ENCODE measurements at regions not wholly inside any gene's neighbourhood (a gene's known extent, or its start where the extent isn't known, plus 50 kb on each side); places are given as distances from the start of the nearest gene placed in this dataset.

GRCh38 chr10:75297021-75297599 is 61.4 kb upstream of the COMTD1 start (continued):
- TF ChIP-seq KIAA2018 (CRISPR knock-in tag; IDR thresholded peaks at IDR 0.05; ENCODE audit: borderline replicate concordance) (no peak), BCL6 (CRISPR knock-in tag; IDR thresholded peaks at IDR 0.05) (no peak), ZNF407 (CRISPR knock-in tag; IDR thresholded peaks at IDR 0.05; ENCODE audit: not compliant biosample characterization) (no peak), BATF2 (CRISPR knock-in tag; IDR thresholded peaks at IDR 0.05) (no peak), ZNF652 (CRISPR knock-in tag; IDR thresholded peaks at IDR 0.05; ENCODE audit: borderline replicate concordance, low read depth) (no peak), GZF1 (CRISPR knock-in tag; IDR thresholded peaks at IDR 0.05) (no peak), RCOR2 (CRISPR knock-in tag; IDR thresholded peaks at IDR 0.05) (no peak), ISX (CRISPR knock-in tag; conservative IDR thresholded peaks at IDR 0.05) (no peak), PBX3 (CRISPR knock-in tag; IDR thresholded peaks at IDR 0.05; ENCODE audit: borderline replicate concordance) (no peak)

Data from HepG2 (cell line).